GM12872 (cell line): ENCODE measurements at regions not wholly inside any gene's neighbourhood (a gene's known extent, or its start where the extent isn't known, plus 50 kb on each side); places are given as distances from the start of the nearest gene placed in this dataset.

Source experiments
- TF ChIP-seq, protein P1 (sequence below): IDR thresholded peaks from 3 replicates; pipeline ENCODE4 v1.5.1; 2011; ENCODE audit warnings: low read depth, mild to moderate bottlenecking, low read length, moderate library complexity; ENCODE audit not compliant: insufficient read depth

DNA sequence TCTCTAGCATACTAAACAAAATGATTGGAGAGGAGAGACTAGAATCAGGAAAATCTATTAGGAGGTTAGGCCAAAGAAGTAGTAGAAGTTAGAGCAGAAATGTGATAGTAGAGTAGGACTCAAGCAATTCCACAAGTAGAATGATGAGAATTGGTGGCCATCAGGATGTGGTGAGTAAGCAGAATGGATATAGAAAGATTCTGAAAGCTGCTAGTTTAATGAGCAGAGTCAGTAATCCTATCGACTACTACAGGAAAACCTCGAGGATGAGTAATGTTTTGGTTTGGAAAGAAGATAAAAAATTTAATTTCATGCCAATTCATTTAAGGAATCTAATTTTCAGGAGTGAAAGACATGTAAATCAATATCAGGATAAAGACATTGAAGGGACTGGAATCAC lies 648.3 kb upstream of the PHF14 start:
- TF ChIP-seq, protein P1, sequence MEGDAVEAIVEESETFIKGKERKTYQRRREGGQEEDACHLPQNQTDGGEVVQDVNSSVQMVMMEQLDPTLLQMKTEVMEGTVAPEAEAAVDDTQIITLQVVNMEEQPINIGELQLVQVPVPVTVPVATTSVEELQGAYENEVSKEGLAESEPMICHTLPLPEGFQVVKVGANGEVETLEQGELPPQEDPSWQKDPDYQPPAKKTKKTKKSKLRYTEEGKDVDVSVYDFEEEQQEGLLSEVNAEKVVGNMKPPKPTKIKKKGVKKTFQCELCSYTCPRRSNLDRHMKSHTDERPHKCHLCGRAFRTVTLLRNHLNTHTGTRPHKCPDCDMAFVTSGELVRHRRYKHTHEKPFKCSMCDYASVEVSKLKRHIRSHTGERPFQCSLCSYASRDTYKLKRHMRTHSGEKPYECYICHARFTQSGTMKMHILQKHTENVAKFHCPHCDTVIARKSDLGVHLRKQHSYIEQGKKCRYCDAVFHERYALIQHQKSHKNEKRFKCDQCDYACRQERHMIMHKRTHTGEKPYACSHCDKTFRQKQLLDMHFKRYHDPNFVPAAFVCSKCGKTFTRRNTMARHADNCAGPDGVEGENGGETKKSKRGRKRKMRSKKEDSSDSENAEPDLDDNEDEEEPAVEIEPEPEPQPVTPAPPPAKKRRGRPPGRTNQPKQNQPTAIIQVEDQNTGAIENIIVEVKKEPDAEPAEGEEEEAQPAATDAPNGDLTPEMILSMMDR = no peak

DNA sequence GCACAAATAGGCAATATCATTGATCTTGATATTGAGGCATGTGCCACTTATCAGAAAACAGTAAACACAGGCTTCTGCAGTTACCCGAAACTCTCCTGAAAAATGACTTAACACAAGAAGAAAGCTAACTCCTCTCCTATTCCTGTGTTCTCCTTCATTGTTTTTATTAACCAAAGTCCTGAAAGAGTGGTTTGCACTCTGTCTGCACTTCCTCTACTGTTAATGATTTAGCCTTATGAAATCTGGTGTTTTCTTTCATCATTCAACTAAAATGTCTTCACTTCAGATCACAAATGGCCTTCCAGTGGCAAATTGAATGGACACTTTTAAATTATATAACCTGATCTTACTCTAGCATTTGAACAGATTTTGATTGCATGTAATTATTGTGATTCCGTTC lies 630.6 kb upstream of the PHF14 start:
- TF ChIP-seq, protein P1 = no peak

DNA sequence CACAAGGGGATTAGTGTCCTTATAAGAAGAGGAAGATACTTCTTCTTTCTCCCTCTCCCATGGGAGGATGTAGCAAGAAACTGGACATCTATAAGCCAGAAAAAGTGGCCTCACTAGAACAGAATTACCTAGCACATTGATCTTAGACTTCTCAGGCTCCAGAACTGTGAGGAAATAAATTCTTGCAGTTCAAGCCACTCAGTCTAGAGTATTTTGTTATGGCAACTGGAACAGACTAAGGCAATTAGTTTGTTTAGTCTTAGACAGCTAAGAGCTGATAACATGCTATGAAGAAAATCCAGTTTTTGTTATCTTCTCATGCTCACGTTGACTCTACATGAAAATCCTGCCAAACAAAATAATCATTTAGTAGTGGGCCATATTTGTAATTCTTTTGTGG lies 627.6 kb upstream of the PHF14 start:
- TF ChIP-seq, protein P1 = no peak

DNA sequence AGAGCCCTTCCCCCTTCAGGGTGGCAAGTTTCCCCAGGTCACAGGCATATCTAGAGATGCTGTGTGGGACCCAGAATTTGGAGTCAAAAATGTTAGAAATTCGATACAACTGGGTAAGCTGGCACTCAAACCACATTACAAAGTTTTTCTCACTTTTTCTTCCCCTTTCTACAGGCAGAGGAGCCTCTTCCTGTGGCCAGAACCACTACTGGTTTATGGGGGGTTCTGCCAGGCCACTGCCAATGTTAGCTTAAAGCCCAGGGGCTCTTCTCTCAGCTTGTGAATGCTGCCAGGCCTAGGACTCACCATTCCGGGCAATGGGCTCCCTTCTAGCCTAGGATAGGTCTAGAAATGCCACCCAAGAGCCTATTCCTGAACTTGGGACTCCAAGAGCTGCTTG lies 617.9 kb upstream of the PHF14 start:
- TF ChIP-seq, protein P1 = no peak

DNA sequence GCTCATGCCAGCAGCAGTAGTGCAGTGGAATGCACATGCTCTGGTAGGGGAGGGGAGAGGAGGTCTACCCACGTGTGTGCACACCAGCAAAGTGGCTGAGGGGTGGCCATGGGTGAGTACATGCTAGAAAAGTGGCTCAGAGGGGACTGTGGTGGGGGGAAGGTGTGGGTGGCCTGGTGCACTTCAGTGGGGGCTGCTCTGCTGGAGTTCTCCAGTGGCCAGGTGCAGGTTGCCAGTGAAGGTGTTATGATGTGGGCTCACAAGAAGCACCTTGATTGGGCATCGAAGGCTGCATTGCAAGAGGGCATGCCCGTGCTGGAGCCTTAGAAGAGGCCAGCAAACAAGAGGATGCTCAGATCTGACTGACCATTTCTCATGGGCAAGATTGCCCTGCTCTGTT lies 613.6 kb upstream of the PHF14 start:
- TF ChIP-seq, protein P1 = no peak

DNA sequence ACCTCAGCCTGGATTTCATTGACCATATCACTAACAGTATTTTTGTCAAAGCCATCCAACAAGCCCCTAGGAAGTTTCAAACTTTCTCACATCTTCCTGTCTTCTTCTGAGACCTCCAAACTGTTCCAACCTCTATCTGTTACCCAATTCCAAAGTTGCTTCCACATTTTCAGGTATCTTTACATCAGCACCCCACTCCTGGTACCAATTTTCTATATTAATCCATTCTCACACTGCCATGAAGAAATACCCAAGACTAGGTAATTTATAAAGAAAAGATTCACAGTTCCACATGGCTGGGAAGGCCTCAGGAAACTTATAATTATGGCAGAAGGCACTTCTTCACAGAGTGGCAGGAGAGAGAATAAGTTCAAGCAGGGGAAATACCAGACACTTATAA lies 571.9 kb upstream of the PHF14 start:
- TF ChIP-seq, protein P1 = no peak

DNA sequence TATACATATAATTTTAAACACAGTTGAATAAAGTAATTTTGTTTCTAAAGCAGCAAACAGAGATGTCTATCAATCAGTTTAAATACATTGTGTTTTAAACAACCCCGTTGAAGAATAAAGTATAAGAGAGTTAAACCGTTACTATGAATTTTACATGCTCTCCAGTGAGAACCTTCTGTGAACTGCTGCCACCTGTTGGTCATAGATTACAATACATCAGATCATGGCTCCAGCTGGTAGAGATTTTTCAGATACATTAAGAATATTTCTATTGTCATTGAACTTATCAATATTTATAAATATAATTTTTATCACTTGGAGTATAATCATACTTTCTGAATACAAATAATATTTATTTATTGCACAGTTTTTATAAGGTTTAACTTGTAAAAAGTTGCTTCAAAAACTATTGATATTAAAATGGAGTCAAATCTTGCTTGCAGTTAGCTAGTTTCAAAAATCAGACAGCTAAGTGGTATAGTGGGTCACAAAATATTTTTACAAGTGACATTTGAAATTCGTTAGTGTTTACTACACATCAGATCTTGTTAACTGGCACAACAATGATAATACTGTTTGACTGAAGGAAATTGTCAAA lies 561.2 kb upstream of the PHF14 start:
- TF ChIP-seq, protein P1 = peak; percentile 50; the same call in 2 of the 3 replicates
